Breast epithelium (tissue), 3 donors: ENCODE measurements at regions not wholly inside any gene's neighbourhood (a gene's known extent, or its start where the extent isn't known, plus 50 kb on each side); places are given as distances from the start of the nearest gene placed in this dataset.

Source experiments
- CTCF ChIP-seq, 3 donors: fragments of 450-650 bp; IDR thresholded peaks; one replicate each; pipeline ENCODE4 v1.5.1; 2016 to 2017; ENCODE audit warnings: antibody characterized with exemption in 3 of 3, mild to moderate bottlenecking in 3 of 3, moderate library complexity in 3 of 3
- POLR2A ChIP-seq: fragments of 450-650 bp; IDR thresholded peaks from one replicate; pipeline ENCODE4 v1.6.1; 2016; ENCODE audit warnings: antibody characterized with exemption, mild to moderate bottlenecking, moderate library complexity
- POLR2AphosphoS5 ChIP-seq, 3 donors: sonication (generic); formaldehyde crosslinking; IDR thresholded peaks; one replicate each; pipeline ENCODE4 v1.6.1; 2017; ENCODE audit warnings: antibody characterized with exemption in 3 of 3

GRCh38 chr4:178871476-178871875 is 1429.2 kb upstream of the AGA start:
- no peak for TF ChIP-seq POLR2A
- no peak for TF ChIP-seq CTCF (IDR thresholded peaks at IDR 0.05)
- no peak for TF ChIP-seq POLR2AphosphoS5 (IDR thresholded peaks at IDR 0.05)
